Karpas-422 (cell line): ENCODE measurements at regions not wholly inside any gene's neighbourhood (a gene's known extent, or its start where the extent isn't known, plus 50 kb on each side); places are given as distances from the start of the nearest gene placed in this dataset.
"Not testable (repeated sequence)": the region's sequence is repeated elsewhere in the genome, so short reads cannot be mapped to it uniquely, and the experiment has no call there.

Experiments used
- DNase-seq: peaks from one replicate; pipeline ENCODE4 v3.0.0-alpha.2; 2015
- H2AFZ ChIP-seq: fragments of 200-600 bp; sonication (generic); 2 replicates; pipeline ENCODE4 v1.6.1; 2014; ENCODE audit warnings: antibody characterized with exemption, low read length, mixed read lengths
- H3K27ac ChIP-seq: fragments of 200-600 bp; sonication (generic); 2 replicates; pipeline ENCODE4 v1.5.1; 2014; ENCODE audit warnings: mild to moderate bottlenecking, low read length, moderate library complexity
- H3K27me3 ChIP-seq: fragments of 200-600 bp; sonication (generic); 2 replicates; pipeline ENCODE4 v1.6.1; 2014; ENCODE audit warnings: low read length, mixed read lengths
- H3K36me3 ChIP-seq: fragments of 200-600 bp; sonication (generic); 2 replicates; pipeline ENCODE4 v1.6.1; 2014; ENCODE audit warnings: low read length, mixed read lengths; ENCODE audit not compliant: insufficient read depth
- H3K4me1 ChIP-seq: fragments of 200-600 bp; sonication (generic); 2 replicates; pipeline ENCODE4 v1.6.1; 2014; ENCODE audit warnings: mild to moderate bottlenecking, low read length, mixed read lengths
- H3K4me2 ChIP-seq: fragments of 200-600 bp; sonication (generic); 2 replicates; pipeline ENCODE4 v1.6.1; 2014; ENCODE audit warnings: low read length, low read depth, mild to moderate bottlenecking; ENCODE audit not compliant: poor library complexity, severe bottlenecking
- H3K4me3 ChIP-seq: fragments of 200-600 bp; sonication (generic); 2 replicates; pipeline ENCODE4 v1.5.1; 2014; ENCODE audit warnings: mild to moderate bottlenecking, antibody characterized with exemption, low read length, mixed read lengths
- H3K79me2 ChIP-seq: fragments of 200-600 bp; sonication (generic); 2 replicates; pipeline ENCODE4 v1.6.1; 2014; ENCODE audit warnings: mild to moderate bottlenecking, low read length, mixed read lengths
- H3K9ac ChIP-seq: fragments of 200-600 bp; sonication (generic); 2 replicates; pipeline ENCODE4 v1.6.0; 2014; ENCODE audit warnings: low read length
- H3K9me2 ChIP-seq: fragments of 200-600 bp; sonication (generic), shearing (Covaris generic); replicated peaks from 2 replicates; pipeline ENCODE4 v1.6.0; 2014; ENCODE audit warnings: mild to moderate bottlenecking, low read length, moderate library complexity; ENCODE audit not compliant: insufficient read depth
- H3K9me3 ChIP-seq: fragments of 300-700, 200-600 bp; sonication (generic); 2 replicates; pipeline ENCODE4 v1.6.1; 2014; ENCODE audit warnings: low read length, mixed read lengths
- H4K20me1 ChIP-seq: fragments of 200-600 bp; sonication (generic); 2 replicates; pipeline ENCODE4 v1.6.1; 2014; ENCODE audit warnings: mild to moderate bottlenecking, antibody characterized with exemption, low read length, low read depth; ENCODE audit not compliant: insufficient read depth

DNA sequence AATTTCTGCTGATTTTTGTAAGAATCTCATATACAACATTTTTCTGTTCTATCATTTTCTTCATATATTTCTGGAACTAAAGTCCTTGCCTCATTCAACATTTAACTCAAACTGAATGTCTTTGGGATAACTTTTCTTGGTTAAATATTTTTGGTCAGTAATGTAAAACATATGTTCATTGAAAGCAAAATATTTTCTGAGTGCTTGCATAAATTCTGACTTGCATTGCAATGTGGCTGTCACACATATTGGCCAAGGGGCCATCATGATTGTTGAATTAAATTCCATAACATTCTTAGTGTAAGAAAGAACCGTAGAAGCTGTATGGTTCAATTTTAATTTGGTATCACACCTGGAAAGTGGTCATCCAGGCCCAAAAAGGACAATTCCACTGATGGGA, 369.4 kb downstream of the GALC start:
- H3K4me2 ChIP-seq, result no peak overlapping the region
- no peak overlapping the region for H3K9ac ChIP-seq
- no peaks in the 10 kb centered on the region for H4K20me1 ChIP-seq
- no peaks in the 10 kb centered on the region for H3K79me2 ChIP-seq
- no peak overlapping the region for H3K4me3 ChIP-seq
- no peak overlapping the region for H2AFZ ChIP-seq
- H3K27ac ChIP-seq, result no peak overlapping the region
- H3K36me3 ChIP-seq, result no peaks in the 10 kb centered on the region; the same call in 1 of the 2 replicates
- H3K4me1 ChIP-seq, result peaks cover 10% of the 10 kb centered on the region
- no peaks in the 10 kb centered on the region for H3K27me3 ChIP-seq
- peaks cover 19% of the 10 kb centered on the region for H3K9me3 ChIP-seq
- H3K9me2 ChIP-seq, result no peaks in the 10 kb centered on the region
- no peak for DNase-seq

DNA sequence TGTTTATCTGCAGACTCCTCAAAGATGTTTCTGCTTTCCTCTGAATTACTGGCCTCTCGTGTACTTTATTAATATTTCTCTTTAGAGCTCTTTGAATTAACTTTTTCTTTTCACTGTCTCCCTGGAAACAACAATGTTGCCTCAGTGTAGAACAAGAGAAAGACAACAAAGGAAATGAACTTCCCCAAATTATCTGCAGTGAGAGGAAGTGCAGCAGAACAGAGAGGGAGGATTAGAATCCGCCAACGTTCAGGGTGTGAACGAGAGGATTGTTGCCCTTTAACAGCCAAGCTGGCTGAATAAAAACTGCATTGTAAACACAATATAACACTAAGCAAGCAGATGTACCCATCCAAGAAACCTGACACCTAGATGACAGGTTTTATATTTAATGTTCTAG, 375.9 kb downstream of the GALC start:
- no peaks in the 10 kb centered on the region for H4K20me1 ChIP-seq
- H3K4me2 ChIP-seq, result peak overlapping the region; percentile 54
- no peak overlapping the region for H3K4me3 ChIP-seq
- H2AFZ ChIP-seq, result peak overlapping the region; percentile 26
- H3K27ac ChIP-seq, result peak overlapping the region; percentile 29; the same call in 1 of the 2 replicates
- H3K9me3 ChIP-seq, result peaks cover 15% of the 10 kb centered on the region
- 0 out of 2 replicates have a peak overlapping the region, but pooled peaks have one; percentile 8 for H3K9ac ChIP-seq
- peak; percentile 68 for DNase-seq
- H3K4me1 ChIP-seq, result peaks cover 31% of the 10 kb centered on the region
- no peaks in the 10 kb centered on the region for H3K79me2 ChIP-seq
- H3K27me3 ChIP-seq, result no peaks in the 10 kb centered on the region; the same call in 1 of the 2 replicates
- no peaks in the 10 kb centered on the region for H3K9me2 ChIP-seq
- H3K36me3 ChIP-seq, result no peaks in the 10 kb centered on the region; the same call in 1 of the 2 replicates

DNA sequence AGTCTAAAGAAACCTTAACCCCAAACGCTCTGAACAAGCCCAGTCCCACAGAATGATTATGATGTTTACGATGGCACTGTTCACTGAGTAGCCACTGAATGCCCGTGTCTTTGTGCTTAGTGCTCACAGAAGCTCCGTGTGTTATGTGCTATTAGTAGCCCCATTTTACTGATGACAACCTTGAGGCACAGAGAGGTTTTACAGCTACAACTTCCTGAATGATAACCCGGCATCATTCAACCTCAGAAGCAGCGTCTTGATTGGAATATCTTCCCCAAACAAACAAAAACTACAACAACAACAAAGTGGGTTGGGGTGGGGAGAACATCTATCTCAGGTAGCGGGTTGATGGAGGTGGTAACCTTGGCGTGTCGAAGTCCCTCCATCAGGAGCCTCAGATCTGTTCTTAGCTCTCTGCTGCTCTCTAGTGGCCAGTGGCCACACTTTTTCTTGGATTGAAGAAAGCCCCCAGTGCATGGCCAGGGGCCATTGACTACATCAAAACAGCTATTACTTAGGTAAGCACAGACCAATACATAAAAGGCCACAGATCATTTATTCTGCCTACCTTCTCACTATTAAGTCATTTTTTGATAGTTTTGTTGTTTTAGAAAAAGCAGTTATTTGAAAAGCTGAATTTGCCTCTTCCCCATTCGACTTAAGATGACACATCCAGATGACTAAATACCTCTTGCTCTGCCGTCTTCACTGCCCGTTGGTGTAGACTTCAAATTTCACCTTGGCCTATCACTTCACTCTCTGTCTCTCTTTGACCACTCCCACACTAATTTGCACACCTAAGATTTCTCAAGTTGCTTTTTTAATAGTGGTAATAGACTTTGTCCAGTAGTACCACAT, 376.9 kb downstream of the GALC start:
- H3K9me2 ChIP-seq, result no peaks in the 10 kb centered on the region
- peak overlapping the region; percentile 38; the same call in 1 of the 2 replicates for H3K4me3 ChIP-seq
- peak; percentile 97 for DNase-seq
- peaks cover 5% of the 10 kb centered on the region for H3K9me3 ChIP-seq
- no peaks in the 10 kb centered on the region for H4K20me1 ChIP-seq
- H3K27me3 ChIP-seq, result no peaks in the 10 kb centered on the region; the same call in 1 of the 2 replicates
- H3K9ac ChIP-seq, result peak overlapping the region; percentile 25
- H3K4me1 ChIP-seq, result peaks cover 31% of the 10 kb centered on the region
- H3K4me2 ChIP-seq, result peak overlapping the region; percentile 54
- H3K79me2 ChIP-seq, result no peaks in the 10 kb centered on the region
- H3K36me3 ChIP-seq, result no peaks in the 10 kb centered on the region; the same call in 1 of the 2 replicates
- H3K27ac ChIP-seq, result peak overlapping the region; percentile 48; the same call in 1 of the 2 replicates
- peak overlapping the region; percentile 78 for H2AFZ ChIP-seq

DNA sequence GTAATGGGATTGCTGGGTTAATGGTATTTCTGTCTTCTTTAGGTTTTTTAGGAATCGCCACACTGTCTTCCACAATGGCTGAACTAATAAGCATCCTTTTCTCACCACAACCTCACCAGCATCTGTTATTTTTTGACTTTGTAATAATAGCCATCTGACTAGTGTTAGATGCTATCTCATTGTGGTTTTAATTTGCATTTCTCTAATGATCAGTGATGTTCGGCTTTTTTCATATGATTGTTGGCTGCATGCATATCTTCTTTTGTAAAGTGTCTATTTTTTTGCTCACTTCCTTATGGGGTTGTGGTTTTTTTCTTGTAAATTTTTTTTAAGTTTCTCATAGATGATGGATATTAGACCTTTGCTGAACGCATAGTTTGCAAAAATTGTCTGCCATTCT, 377.9 kb downstream of the GALC start:
- DNase-seq, result peak; percentile 69
- no peaks in the 10 kb centered on the region for H3K79me2 ChIP-seq
- 0 out of 2 replicates have a peak overlapping the region, but pooled peaks have one; percentile 78 for H2AFZ ChIP-seq
- H3K27me3 ChIP-seq, result no peaks in the 10 kb centered on the region; the same call in 1 of the 2 replicates
- peak overlapping the region; percentile 54 for H3K4me2 ChIP-seq
- H3K27ac ChIP-seq, result peak overlapping the region; percentile 48
- H3K9ac ChIP-seq, result peak overlapping the region; percentile 25
- H3K9me2 ChIP-seq, result no peaks in the 10 kb centered on the region
- no peaks in the 10 kb centered on the region for H3K9me3 ChIP-seq
- H4K20me1 ChIP-seq, result no peaks in the 10 kb centered on the region
- peaks cover 31% of the 10 kb centered on the region for H3K4me1 ChIP-seq
- no peaks in the 10 kb centered on the region for H3K36me3 ChIP-seq
- peak overlapping the region; percentile 38; the same call in 1 of the 2 replicates for H3K4me3 ChIP-seq

DNA sequence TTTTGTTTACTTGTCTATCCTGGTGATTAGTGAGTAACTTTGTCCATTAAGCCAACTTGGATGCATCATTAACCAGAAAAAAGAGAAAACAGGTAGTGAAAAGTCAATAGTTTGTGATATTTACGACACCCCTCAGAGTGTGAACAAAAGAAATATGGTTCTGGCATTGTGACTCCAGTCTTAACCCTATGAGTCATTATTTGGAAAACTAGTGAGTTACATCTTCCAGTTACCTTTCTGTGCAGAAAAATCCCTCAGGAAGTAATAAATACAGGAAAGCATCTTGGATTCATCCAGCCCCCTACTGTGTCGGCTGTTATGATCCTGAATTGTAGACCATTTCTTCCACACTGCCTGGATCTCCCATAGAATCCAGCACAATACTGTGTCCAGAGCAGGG, 379.1 kb downstream of the GALC start:
- Histone ChIP-seq H3K27me3 (no peaks in the 10 kb centered on the region; the same call in 1 of the 2 replicates), H2AFZ (no peak overlapping the region), H3K4me2 (no peak overlapping the region), H3K9me2 (no peaks in the 10 kb centered on the region), H3K27ac (no peak overlapping the region), H3K9me3 (no peaks in the 10 kb centered on the region), H3K79me2 (no peaks in the 10 kb centered on the region), H3K36me3 (no peaks in the 10 kb centered on the region), H3K4me1 (peaks cover 31% of the 10 kb centered on the region), H3K9ac (no peak overlapping the region), H3K4me3 (no peak overlapping the region), H4K20me1 (no peaks in the 10 kb centered on the region)
- DNase-seq, result no peak

DNA sequence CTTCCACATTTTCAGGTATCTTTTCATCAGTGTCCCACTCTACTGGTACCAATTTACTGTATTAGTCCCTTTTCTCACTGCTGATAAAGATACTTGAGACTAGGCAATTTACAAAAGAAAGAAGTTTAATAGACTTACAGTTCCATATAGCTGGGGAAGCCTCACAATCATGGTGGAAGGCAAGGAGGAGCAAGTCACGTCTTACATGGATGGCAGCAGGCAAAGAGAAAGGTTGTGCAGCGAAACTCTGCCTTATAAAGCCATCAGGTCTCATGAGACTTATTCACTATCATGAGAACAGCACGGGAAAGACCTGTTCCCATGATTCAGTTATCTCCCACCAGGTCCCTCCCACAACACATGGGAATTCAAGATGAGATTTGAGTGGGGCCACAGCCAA, 385.9 kb downstream of the GALC start:
- not testable (repeated sequence) for H3K4me3 ChIP-seq, H3K36me3 ChIP-seq, DNase-seq, H2AFZ ChIP-seq, H3K9me2 ChIP-seq, H3K9ac ChIP-seq, H4K20me1 ChIP-seq, H3K4me2 ChIP-seq, H3K79me2 ChIP-seq, H3K27ac ChIP-seq, H3K4me1 ChIP-seq, H3K27me3 ChIP-seq
- peaks cover 23% of the 10 kb centered on the region for H3K9me3 ChIP-seq

DNA sequence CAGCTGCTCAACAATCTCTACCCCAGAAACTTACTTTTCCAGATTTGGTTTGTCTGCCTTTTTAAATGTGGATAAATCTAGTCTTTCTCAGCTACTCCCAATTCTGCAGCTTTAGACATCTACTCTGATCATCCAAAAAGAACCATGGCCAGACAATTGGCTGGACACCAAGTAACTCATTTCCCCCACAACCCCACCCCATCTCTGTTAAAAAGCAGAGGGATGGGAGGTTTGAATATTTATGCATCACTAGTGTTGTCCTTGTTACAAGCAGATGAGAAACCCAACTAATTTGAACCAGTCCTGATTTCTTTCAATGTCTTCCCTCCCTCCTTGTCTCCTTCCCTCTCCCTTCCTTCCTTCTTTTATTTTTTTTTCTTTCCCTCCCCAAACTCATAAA, 391.9 kb downstream of the GALC start:
- H3K79me2 ChIP-seq, result no peaks in the 10 kb centered on the region
- H2AFZ ChIP-seq, result no peak overlapping the region
- H3K9me2 ChIP-seq, result no peaks in the 10 kb centered on the region
- H3K4me2 ChIP-seq, result no peak overlapping the region
- H3K9ac ChIP-seq, result no peak overlapping the region
- no peak overlapping the region for H3K27ac ChIP-seq
- H3K4me3 ChIP-seq, result no peak overlapping the region
- no peaks in the 10 kb centered on the region for H4K20me1 ChIP-seq
- no peaks in the 10 kb centered on the region; the same call in 1 of the 2 replicates for H3K36me3 ChIP-seq
- H3K4me1 ChIP-seq, result peaks cover 4% of the 10 kb centered on the region; the same call in 1 of the 2 replicates
- peaks cover 9% of the 10 kb centered on the region; the same call in 1 of the 2 replicates for H3K9me3 ChIP-seq
- H3K27me3 ChIP-seq, result no peaks in the 10 kb centered on the region; the same call in 1 of the 2 replicates
- DNase-seq, result no peak

DNA sequence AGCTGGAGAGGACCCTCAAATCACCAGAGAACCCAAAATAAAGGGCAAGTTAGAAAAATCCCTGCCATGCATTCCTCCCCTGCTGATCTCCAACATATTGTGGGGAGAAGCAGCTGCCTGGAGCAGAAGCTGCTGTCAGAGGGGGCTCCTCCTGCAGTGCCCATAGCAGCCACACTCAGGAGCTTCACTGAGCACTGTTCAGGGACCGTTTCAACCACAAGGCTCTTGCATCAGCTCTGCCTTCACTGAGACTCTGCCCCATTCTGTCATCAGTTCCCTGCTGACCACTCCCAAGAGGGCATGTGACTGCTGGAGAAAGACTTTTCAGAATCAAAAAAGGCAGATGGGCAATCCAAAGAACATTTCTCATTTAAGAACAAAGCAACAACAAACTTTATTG, 392.7 kb downstream of the GALC start:
- no peaks in the 10 kb centered on the region for H4K20me1 ChIP-seq
- H3K27me3 ChIP-seq, result no peaks in the 10 kb centered on the region; the same call in 1 of the 2 replicates
- no peak overlapping the region for H3K4me3 ChIP-seq
- no peak overlapping the region for H3K4me2 ChIP-seq
- no peaks in the 10 kb centered on the region; the same call in 1 of the 2 replicates for H3K36me3 ChIP-seq
- peaks cover 4% of the 10 kb centered on the region; the same call in 1 of the 2 replicates for H3K9me3 ChIP-seq
- peaks cover 4% of the 10 kb centered on the region; the same call in 1 of the 2 replicates for H3K4me1 ChIP-seq
- H3K27ac ChIP-seq, result no peak overlapping the region
- H3K79me2 ChIP-seq, result no peaks in the 10 kb centered on the region
- no peaks in the 10 kb centered on the region for H3K9me2 ChIP-seq
- H3K9ac ChIP-seq, result no peak overlapping the region
- H2AFZ ChIP-seq, result no peak overlapping the region
- DNase-seq, result no peak
